ENCODE measurements at regions not wholly inside any gene's neighbourhood (a gene's known extent, or its start where the extent isn't known, plus 50 kb on each side); places are given as distances from the start of the nearest gene placed in this dataset.
"Not testable (repeated sequence)": the region's sequence is repeated elsewhere in the genome, so short reads cannot be mapped to it uniquely, and the experiment has no call there.

DNA sequence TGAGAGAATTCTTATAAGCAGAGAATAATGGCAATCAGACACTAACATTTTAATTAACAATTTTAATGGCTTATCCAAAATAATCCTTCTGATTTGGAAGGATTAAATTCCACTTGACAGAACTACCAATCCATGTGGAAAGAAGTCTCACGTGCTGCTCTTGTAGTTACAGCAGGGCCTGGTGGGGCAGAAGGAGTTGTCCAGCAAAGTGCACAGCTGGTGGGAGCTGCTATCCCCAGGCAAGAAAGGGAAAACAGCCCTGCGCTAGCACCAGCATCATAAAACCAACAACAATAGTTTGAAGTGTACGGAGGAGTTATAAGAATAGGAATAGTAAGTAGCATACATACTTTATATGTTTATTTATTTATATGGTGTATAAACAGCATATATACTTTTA lies 127.4 kb upstream of the TRIM2 start:
- DNase-seq: no peak

DNA sequence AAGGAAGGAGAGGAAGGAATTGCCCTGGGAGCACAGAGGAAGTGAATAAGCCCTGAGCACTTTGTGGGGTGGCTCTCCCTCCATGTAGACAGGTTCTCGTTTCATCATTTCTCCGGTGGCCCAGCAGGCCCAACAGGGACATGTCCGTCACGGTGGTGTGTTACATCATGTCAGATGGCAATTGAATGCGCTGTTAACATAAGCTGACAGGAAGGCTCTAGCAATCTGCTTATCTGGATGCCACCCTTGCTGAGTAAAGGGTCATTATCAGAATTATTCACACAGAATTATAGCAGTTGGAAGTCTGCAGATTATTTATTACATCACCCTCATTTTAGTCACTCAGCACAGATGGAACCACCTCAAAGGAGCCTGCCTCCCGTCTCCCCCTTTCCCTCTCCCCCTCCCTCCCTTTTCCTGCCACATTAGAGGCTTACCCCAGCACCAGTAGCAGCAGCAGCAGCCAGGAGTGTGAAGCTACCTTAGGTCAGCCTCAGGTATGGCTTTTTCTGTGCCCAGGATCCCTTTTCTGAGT lies 124.3 kb upstream of the TRIM2 start:
- no peak for DNase-seq

DNA sequence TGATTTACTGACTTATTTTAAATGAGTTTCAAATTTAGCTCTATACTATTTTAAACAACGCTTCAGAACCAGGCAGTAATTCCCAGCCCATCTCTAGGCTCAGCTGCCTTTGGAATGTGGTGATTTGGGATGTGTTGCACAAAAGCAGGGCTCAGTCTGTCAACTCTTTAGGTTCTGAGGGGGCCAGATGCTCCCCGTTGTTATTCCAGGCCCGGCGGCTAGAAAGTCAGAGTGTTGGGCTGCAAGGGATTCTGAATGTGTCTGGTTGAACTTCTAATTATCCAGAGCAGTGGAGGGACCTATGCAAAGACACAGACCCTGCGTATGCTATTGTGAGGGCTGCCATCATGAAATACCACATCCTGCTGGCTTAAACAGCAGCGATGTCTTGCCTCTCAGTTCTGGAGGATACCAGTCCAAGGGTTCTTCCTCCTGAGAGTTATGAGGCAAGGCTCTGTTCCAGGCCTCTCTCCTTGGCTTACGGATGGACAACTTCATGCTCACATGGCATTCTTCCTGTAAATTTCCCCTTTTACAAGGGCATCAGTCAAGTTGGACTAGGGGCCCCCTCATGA lies 123.2 kb upstream of the TRIM2 start:
- DNase-seq: no peak

DNA sequence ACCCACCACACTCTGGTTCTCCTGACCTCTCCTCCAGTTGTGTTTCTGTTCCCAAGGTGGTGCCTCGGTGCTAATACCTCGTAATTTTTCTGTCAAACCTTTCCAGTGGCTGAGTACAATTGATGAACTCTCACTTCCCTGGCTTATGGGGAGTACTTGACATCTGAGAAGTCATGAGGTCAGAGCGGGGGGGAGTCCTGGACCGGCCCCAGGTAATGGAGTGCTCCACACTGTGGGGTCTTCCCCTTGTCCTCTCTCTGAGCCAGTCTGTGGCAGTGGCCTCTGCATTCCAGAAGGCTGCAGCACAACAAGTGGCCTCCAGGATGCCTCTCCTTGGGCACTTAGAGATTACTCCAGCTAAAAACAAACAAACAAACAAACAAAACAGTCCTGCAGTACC lies 122.5 kb upstream of the TRIM2 start:
- DNase-seq: no peak

DNA sequence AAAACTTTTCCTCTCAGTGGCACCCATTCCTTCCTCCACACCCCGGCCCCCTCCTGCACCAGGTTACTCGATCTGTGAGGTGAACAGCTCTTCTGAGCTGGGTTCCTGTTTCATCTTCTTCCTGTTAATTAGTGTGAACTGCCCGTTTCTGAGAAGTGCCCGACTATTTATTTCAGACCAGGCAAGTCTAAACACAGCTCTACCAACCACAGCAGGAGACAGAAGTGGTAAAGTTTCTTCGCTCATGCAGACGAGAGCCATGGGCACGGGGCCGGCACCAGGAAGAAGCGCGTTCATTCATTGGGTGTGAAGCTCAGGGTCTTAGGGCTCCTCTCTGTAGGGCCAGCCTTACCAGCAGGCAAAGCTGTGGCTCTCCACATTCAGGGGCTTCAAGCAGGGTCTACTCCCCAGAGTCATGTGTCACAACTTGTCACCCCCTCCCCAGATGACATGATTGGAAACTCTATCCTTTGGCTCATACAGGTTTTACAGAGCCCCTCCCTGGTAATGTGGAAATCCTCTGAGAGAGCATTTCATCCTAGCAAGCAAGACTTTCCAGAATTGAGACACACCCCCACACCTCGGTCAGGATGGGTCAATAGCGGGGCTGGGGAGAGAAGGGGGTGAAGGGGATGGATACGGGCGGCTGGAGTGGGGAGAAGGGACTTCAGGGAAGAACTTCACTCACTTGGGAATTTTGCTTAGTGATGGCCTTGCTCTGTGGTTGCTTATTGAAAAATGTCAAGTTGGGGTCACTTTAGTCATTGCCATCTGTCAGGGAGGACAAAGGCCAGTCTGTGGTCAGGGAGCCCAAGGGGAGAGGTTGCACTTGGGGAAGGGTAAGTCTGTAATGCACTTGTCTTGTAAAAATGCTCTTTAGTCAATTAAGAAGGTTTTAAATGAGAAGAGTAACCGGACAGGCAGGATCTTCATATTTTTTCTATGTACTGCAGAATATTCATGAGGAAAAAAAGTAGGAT lies 121.6 kb upstream of the TRIM2 start:
- peak; percentile 11 for DNase-seq

DNA sequence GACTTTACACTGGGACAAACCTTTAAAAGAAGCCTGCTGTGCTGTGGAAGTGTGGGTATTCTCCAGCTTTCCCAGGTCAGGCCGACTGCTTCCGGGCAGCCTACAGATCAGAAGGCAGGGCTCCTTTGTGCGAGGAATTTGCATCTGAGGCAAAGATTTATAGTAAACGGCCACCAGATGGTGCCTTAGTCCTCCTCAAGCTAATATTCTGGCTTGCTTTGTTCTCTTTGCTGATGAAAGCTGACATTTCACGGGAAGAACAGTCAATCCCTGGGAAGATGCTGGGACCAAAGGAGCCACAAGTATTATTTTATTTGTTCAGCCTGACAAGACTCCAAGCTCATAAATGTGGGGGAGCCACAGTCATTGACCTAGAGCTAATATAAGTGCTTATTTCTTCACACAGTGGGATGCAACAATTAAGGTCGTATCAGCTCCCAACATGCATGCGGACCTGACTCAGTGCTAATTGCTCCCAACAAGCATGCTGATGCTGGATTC lies 120.7 kb upstream of the TRIM2 start:
- peak; percentile 71 for DNase-seq

DNA sequence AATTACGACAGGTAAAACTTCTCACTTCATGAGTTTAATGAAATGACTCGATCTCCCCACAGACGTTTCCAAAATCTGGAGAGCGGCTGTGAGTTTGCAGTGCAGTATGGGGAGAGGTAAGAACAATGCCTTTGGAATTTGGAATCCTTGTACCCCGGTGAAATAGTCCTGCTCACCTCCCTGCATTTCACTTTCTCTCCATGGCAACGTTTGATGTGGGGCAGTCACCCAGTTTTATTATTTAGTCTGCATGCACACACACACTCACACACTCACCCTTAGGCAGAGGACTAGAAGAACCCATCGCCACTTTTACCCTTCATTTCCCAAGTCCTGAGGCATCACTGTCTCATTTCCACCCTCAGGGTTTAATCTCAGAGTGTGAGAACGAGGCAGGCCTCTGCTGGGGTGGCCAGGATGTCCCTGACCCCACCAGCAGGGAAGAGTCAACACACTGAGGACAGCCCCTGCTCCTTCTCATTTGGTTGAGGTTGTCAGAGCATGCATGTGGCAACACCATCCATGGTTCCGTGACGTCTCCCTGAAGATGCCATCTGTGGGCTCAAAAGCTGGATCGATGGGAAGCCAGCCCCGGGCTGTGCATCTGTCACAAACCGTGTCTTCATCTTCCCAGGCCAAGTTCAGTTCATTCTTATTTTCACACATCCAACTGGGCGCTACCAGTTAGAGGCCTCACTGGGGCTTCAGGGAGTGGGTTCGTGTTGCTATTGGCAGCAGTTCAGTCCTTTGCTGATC lies 119.8 kb upstream of the TRIM2 start:
- DNase-seq: peak; percentile 47

DNA sequence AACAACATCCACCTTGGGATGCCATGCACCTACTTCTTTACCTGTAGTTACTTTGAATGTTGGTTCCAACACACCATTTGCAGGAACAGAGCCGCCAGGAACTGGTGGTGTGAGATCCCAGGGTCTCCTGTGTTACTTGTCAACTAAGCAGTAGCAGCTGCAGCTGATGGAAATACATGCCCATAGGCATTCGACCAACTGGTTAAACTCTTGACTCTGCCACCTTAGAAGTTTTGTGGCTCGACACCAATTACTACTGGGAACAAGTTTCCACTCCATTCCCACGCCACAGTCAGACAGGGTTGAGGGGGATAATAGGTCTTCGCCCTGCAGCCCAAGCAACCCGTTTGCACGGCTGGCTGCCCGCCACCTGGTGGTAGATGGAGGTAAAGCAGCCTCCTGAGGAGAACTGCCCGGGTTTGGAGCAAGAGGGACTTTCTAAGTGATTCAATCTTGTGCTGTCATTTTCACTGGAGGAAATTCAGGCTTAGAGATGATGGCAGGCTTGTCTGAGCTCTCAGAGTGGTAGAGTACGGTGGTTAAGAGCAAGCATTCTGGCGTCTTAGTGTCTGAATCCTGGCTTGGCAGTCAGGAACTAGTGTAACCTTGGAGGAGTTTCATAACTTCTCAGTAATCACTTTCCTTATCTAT lies 119.1 kb upstream of the TRIM2 start:
- DNase-seq: peak; percentile 73

DNA sequence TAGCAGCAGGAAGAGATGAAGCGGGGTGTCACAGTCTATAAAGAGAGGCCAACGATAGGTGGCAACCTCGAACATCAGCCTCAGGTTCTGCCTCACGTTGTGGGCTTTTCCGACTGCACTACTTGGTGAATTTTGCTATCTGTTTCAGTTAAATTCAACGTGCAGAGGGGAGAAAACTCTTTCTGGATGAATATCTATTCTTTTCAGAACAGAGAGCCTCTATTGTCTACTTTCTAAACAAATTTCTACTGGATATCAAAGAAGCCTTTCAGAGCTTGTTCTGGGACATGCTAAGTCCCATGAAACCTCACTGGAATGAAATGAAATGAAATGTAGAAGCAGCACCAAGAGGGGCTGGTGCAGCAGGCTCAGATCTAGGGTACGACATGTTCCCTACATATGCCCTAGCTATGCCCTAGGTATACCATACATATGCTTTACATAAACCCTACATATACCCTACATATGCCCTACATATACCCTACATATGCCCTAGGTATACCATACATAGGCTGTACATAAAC lies 116.5 kb upstream of the TRIM2 start:
- no peak for DNase-seq

DNA sequence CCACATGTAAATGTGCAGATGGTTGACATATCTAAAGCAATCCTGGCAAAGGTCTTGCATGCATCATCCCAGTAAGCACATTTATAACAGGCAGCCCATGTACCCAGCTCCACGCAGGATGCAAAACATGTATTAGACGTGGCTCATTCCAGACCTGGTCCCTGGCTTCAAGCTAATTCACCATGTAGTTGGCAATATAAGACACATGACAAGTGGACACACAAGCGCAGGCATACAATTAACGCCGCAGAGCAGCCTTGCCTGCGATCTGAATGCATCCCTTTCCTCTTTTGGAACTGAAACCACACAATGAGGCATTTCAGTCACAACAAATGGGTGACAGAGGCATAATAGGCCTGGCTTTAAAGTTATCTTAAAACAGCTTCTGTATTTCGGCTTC lies 114.5 kb upstream of the TRIM2 start:
- no peak for DNase-seq

DNA sequence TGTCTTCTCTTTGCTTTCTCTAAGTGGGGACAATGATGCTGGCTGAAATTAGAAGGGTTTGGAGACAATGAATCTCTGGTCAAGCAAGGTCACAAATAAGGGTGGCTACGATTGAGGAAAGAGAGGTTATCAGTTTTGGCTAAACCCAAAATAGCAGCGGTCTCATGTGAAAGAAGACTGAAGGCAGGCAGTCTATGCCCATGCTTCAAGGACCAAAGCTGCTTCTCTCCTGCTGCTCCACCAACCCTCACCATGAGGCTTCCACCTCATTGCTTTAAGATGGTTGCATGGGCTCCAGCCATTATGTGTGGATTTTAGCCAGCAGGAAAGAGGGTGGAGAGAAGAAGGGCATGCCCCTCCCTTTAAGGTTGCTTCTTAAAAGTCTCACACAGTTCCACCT lies 114.1 kb upstream of the TRIM2 start:
- DNase-seq: no peak

DNA sequence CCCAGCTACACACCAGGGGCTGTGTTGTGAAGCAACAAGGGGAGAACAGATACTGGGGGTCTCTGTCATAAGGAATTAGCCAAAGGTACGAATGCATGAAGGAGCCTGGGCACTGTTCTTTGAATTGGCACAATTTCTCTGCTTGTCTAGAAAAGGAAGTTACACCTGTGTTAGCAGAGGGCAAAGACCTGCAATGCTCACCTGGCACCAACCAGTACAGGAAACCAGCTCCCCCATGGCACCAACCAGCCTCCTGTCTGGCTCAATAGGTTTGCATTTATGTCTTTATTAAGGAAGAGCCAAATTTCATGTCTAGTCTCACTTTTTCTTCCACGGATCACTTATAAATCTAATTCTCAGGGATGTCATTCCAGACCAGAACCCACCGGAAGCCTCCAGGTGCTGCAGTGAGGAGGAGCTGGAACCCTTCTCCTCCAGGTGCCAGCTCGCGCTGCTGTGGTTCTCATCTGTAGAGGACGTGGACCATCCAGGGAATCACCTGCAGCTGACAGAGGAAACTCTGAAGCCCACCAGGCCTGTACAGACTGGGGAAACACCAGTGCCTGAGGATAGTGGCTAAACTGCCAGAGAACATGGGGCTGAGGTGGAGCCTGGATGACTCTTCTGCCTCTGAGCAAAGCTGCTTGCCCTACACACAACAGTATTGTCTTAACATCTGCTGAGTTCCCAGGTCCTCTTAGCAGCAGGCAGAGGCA lies 113.4 kb upstream of the TRIM2 start:
- no peak for DNase-seq

DNA sequence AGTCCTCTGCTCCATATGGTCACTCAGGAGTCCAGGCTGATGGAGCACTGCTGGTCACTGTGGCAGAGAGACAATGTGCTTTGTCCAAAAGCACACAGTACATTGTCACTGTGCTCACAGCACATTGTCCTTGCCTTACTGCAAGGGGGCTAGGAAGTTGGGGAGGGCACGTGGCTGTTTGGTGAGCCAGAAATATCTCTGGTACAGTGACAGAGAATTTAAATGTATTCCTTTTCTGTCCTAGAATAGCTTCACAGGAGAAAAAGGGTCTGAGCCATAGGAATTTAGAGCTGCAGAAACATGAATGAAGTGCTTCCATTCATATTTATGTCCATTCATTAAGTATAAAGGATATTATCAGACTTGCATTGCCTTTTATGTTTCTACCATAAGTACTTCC lies 110.8 kb upstream of the TRIM2 start:
- no peak for DNase-seq

DNA sequence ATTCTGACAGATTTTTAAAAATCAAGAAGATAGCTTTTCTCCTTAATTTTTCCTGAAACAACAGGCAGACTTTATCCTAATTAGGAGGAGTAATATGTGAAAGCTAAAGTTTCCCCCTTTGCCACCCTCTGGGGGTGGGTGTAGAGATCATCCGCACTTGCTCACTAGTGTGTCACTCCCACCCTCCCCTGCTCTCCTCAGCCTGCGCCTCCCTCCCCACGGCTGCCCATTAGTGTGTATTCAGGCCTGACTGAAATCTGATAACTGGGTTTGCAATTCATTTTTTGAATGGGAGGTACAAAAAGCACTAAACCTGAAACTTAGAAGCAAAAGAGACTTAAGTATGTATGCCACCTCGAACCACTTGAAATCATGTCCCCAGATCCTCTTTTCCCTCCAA lies 110.4 kb upstream of the TRIM2 start:
- DNase-seq: no peak

DNA sequence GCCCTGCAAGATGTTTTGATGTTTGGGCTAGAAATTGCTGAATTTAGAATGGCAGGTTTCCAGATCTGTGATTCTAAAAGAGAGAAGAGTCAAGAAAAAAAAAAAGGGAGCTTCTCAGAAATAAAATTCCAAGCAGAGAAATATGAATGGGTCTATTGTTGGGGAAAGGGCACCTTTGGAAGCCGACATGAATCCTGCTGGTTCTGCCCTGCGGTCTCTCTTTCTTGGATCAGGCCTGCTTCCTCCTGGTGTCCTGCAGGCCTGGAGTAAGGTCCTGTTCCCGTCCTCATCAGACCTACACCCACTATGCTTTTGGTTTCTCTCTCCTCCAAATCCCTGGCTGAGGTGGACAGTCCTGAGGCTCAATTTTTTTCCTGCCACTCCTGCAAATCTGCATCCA lies 109.8 kb upstream of the TRIM2 start:
- DNase-seq: no peak

DNA sequence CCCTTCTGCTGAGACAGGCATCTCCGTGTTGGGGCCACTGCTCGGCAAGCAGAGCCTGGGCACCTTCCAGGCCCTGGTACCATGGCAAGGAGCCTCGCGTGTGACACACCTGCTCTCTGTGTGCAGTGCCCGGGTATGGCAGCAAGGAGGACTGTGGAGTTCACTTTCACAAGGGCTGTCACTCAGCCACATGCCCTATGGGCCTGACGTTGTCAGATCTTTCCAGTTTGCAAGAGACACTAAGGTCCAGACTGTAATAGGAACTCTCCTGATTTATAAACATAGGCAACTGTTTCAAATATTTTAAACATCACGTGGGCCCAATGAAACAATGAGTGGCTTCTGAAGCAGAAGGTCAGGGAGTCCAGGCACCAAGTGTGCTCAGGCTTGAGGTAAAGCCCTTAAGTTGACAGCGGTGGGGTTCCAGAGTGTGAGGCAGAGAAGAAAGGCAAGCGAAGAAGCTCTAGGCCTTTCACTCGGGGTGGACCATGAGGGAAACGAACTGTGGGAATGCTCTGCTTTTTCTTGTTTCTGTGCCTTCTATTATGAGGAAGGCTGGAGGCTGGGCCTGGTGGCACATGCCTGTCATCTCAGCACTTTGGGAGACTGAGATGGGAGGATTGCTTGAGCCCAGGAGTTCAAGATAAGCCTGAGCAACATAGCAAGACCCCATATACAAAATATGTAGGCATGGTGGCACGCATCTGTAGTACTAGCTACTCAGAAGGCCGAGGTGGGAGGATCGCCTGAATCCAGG lies 108.6 kb upstream of the TRIM2 start:
- no peak for DNase-seq

DNA sequence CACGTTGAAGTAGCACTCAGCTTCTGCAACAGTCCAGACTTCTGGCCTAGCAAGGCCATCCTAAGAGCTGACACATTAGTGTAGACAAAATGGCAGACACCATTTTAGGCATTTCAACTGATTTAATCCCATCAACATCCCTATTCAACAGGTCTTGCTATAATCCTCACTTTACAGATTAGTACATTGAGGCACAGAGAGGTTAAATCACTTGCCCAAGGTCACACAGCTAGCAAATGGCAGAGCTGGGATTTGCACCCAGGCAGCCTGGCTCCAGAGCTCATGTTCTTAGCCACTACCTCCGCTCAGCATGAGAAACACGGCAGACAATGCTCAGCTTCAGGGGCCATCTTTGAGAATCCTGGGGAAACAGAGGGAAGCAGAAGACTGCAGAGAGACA lies 107.9 kb upstream of the TRIM2 start:
- no peak for DNase-seq

DNA sequence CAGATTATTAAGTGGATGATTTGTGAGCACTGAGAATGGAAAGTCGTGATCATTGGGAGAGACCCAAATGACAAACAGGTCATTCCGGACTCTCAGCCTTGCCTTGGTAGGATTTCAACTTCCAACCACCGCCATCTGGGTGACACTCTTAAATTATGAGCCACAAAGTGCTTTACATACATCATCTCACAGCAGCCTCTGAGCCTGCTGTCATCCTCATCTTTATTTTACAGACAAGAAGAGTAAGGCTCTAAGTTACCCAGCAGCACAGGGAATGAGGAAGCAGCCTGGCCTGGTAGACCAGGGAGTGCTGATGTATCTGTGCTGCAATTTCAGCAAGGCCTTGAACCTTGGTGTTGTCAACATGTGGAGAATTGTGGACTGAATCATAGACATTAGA lies 105.8 kb upstream of the TRIM2 start:
- DNase-seq: no peak

DNA sequence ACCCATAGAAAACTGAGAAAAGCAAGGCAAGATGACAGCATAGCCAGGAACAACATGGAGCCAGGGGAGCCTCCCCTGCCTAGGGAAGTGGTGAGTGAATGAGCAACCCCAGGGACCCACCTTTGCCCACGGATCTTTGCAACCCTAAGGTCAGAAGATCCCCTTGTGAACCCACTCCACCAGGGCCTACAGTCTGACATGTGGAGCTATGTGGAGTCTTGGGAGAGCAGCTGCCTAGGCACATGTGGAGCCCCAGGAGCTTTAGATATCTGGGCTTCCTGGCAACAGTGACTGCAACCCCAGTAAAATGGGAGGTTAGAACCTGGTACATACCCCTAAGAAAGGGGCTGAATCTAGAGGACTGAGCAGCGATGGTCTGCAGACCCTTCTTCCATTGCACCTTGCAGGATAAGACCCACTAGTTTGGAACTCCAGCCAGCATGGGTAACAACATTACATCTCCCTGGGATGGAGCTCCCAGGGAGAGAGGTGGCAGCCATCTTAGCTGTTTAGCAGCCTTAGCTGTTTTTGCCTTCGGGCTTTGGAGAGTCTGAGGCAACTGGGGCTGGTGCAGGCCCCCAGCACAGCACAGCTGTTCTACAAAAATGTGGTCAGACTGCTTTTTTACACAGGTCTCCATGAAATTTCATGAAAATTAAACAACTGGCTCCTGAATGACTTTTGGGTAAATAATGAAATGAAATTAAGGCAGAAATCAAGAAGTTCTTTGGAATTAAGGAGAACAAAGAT lies 104.7 kb upstream of the TRIM2 start:
- no peak for DNase-seq

DNA sequence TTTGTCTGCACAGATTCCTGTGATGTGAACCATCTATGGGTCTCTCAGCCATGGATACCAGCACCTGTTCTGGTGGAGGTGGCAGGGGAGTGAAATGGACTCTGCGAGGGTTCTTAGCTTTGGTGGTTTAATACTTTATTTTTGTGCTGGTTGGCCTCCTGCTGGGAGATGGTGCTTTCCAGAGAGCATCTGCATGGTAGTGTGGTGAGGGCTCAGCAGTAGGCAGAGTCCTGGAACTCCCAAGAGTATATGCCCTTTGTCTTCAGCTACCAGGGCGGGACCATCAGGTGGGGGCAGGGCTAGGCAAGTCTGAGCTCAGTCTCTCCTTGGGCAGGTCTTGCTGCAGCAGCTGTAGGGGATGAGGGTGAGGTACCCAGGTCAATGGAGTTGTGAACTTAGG lies 97.5 kb upstream of the TRIM2 start:
- not testable (repeated sequence) for DNase-seq

All from right kidney (tissue), 1 donor.